Stimulated activated naive CD4-positive, alpha-beta T cell (primary cell): ENCODE measurements at regions not wholly inside any gene's neighbourhood (a gene's known extent, or its start where the extent isn't known, plus 50 kb on each side); places are given as distances from the start of the nearest gene placed in this dataset.
"Not testable (repeated sequence)": the region's sequence is repeated elsewhere in the genome, so short reads cannot be mapped to it uniquely, and the experiment has no call there.

Experiments used
- DNase-seq, 6 experiments: peaks; one replicate each; lab custom pipeline; 2025; lab: John Stamatoyannopoulos, UW

- no peak for DNase-seq
Measured at GRCh38 chr6:130557481-130558112, 191.8 kb downstream of the TMEM200A start.

- no peak for DNase-seq
Measured at GRCh38 chr6:130558131-130558530, 192.3 kb downstream of the TMEM200A start.

- no peak for DNase-seq
Measured at GRCh38 chr6:130559166-130559565, 193.3 kb downstream of the TMEM200A start.

GRCh38 chr6:130560231-130560630 is 194.4 kb downstream of the TMEM200A start:
- DNase-seq = no peak

GRCh38 chr6:130561159-130561558 is 195.3 kb downstream of the TMEM200A start:
- not testable (repeated sequence) for DNase-seq

- no peak for DNase-seq
Measured at GRCh38 chr6:130565696-130566095, 199.9 kb downstream of the TMEM200A start.

- no peak for DNase-seq
Measured at GRCh38 chr6:130574146-130574545, 208.3 kb downstream of the TMEM200A start.

GRCh38 chr6:130575557-130575956 is 209.7 kb downstream of the TMEM200A start:
- no peak for DNase-seq

GRCh38 chr6:130575971-130576370 is 210.2 kb downstream of the TMEM200A start:
- peak; percentile 2 to 78 (median 44) for DNase-seq

- DNase-seq = peak in 3 of 6 experiments; percentile 53 to 60 (median 54)
Measured at GRCh38 chr6:130577178-130577919, 211.5 kb downstream of the TMEM200A start.

- no peak for DNase-seq
Measured at GRCh38 chr6:130578713-130579112, 212.9 kb downstream of the TMEM200A start.

GRCh38 chr6:130583268-130583667 is 217.5 kb downstream of the TMEM200A start:
- no peak for DNase-seq

- DNase-seq = no peak
Measured at GRCh38 chr6:130585587-130585986, 219.8 kb downstream of the TMEM200A start.

- no peak for DNase-seq
Measured at GRCh38 chr6:130587778-130588520, 222.1 kb downstream of the TMEM200A start.

- DNase-seq = no peak
Measured at GRCh38 chr6:130593200-130593599, 227.4 kb downstream of the TMEM200A start.

GRCh38 chr6:130593948-130594347 is 228.1 kb downstream of the TMEM200A start:
- no peak for DNase-seq

- no peak for DNase-seq
Measured at GRCh38 chr6:130598021-130598989, 228.9 kb upstream of the SMLR1 start.

GRCh38 chr6:130600880-130601341 is 226.3 kb upstream of the SMLR1 start:
- DNase-seq = no peak

GRCh38 chr6:130602151-130602770 is 224.9 kb upstream of the SMLR1 start:
- no peak for DNase-seq

GRCh38 chr6:130603391-130603790 is 223.8 kb upstream of the SMLR1 start:
- DNase-seq = no peak

GRCh38 chr6:130604841-130605399 is 222.3 kb upstream of the SMLR1 start:
- DNase-seq = no peak
